Germinal center (tissue), 1 donor: ENCODE measurements at regions not wholly inside any gene's neighbourhood (a gene's known extent, or its start where the extent isn't known, plus 50 kb on each side); places are given as distances from the start of the nearest gene placed in this dataset.
"Not testable (repeated sequence)": the region's sequence is repeated elsewhere in the genome, so short reads cannot be mapped to it uniquely, and the experiment has no call there.

Experiments used
- DNase-seq: peaks from one replicate; pipeline ENCODE4 v3.0.0; 2012; ENCODE audit warnings: mixed read lengths, low spot score

GRCh38 chr2:132318481-132318880 is 98.1 kb upstream of the GPR39 start:
- DNase-seq = not testable (repeated sequence)

DNA sequence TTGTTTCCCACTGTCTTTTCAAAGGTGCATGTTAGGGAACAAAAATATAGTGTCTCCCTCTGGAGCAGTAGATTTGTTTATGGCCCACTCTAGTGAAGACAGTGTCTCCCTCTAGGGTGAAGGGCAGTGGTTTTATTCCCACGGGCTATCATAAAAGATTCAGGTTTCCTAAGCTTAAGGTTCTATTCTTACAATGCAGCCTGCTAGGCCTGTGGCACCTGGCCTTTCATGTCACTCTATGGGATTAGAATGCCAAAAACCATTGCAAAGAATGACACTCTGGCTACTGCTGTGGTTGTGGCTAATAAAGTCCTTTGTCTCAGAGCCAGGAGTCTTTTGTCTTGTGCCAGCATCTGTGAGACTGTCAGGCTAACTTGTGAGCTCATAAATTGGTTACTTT is 92.6 kb upstream of the GPR39 start:
- DNase-seq = not testable (repeated sequence)

- DNase-seq = not testable (repeated sequence)
Measured at GRCh38 chr2:132332345-132333033, 84.1 kb upstream of the GPR39 start.

DNA sequence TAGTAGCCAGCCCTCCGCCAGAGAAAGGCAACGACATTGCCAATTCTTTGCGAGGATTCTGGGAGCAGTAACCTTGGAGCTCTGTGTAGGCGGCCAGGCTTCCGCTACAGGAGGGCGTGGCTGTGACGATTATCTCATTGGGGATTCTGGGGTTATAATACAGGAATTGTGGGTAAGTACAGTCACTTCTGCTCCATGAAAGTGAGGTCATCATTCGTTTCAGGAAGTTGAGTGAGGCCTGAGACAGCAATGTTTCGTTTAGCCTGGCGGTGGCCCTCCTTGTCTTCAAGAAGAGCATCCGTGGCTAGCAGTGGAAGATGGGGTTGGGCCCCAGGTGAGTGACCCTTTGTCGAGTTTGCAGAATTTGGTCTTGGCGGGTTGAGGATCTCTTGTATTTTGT is 79.5 kb upstream of the GPR39 start:
- not testable (repeated sequence) for DNase-seq

GRCh38 chr2:132337844-132338243 is 78.8 kb upstream of the GPR39 start:
- not testable (repeated sequence) for DNase-seq

DNA sequence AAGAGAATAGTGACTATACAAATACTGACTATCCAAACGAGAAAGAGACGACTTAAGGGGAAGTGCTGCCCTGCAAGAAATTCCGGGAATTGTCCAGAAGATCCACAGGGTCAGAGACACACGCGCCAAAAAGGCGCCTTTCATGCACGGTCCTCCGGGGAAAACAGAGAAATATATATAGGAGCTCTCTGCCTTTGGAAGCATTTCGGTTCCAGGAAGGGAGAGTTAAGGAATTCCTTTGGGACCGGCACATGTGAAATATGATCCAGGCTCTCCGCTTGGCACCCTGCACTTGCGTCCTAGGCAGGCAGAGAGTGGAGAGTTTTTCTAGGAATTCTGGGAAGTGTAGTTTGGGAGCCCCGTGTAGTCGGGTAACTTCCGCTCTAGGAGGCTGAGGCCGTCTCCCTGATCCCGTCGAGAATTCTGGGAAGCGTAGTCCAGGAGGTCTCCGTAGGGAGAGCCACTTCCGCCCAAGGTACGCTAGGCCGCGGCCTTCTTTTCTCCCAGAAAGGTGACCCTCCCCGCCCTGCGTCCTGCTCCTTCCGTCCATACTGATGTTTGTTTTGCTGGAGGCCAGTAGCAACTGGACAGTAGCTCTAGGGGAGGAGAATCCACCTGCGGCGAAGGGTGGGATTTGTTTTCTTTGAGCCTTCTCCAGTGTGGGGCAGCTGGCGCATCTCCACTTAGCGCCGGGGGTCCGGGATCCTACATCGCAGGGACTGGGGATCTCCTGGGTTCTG is 69.4 kb upstream of the GPR39 start:
- DNase-seq = not testable (repeated sequence)

DNA sequence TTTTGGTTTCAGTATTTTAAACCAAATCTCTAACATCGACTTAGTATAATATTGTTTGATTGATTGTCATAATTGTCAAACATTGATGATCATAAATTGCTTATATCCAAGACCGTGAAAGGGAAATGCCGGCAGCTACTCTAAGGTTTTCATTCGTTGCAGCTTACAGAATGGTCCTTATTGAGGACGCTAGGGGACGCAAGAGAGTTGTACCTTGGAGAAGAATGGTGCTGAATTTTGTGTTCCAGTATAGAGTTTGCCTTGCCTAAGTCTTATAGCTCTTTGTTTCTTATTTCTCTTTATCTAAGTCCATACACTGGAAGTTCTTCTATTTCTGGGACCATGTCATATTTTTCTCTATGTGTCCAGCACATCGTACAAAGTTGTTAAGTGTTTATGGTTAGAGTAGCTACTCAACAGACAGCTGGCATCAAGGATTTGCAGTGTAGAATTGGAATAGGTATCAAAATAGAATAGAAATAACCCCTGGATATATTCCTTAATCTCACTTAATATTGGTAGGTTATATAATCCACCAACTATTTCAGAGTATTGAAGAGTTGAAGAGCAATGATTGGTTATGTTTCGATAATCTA is 67.4 kb upstream of the GPR39 start:
- not testable (repeated sequence) for DNase-seq

GRCh38 chr2:132351668-132352067 is 64.9 kb upstream of the GPR39 start:
- not testable (repeated sequence) for DNase-seq

DNA sequence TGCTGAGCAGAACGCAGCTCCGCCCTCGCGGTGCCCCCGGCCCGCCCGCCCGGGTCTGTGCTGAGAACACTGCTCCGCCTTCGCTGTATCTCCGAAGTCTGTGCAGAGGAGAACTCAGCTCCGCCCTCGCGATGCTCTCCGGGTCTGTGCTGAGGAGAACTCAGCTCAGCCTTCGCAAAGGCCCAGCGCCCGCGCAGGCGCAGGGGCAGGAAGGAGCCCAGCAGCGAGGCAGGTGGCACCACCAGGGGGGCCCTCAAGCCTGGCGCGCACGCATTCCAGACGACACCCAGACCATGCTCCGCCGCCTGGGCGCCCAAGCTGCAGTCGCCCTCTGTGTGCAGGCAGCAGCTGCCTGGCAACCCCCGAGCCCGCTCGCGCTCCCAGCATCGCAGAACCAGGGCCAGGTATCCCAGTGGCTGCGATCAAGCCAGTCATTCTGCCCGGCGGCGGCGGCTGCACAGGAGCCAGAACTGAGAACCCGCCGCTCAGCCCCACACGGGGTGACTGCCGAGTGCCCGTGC is 64.1 kb upstream of the GPR39 start:
- DNase-seq = peak; percentile 18

- not testable (repeated sequence) for DNase-seq
Measured at GRCh38 chr2:132353380-132353779, 63.2 kb upstream of the GPR39 start.

DNA sequence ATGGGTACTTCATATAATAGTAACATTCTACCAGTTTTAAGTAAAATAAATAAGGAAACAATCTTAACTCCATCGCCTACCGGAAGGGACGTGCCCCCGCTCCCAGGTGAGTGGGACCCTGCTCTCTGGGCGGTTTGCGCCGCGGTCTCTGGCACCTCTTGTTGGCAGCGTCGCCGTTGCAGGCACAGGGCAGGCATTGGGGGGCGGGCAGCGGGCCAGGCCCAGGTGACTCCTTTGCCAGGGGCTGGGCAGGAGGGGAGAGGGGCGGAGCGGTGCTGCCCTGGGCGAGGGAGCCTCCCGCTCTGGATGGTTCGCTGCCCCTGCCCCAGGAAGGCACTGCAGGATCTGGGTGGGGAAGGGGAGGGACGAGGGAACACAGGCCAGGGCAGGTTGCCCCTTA is 55.6 kb upstream of the GPR39 start:
- DNase-seq = not testable (repeated sequence)

DNA sequence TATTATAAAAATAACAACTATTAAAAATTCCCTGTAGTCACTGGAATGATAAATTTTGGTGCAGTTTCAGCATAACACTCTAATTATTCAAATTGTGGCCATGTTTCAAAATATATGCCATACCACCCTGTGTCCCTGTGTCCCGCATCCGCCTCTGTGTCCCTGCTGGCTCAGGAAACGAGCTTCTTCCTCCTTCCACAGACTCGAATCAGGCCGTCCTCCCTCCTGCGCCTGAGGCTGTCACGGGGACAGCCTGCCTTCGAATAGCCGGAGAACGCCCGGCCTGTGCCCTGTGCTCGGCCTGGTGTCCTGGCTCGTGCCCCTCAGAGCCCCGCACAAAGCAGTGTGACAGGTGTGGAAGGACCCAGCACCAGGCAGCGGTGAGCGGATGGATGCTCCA is 55.1 kb upstream of the GPR39 start:
- not testable (repeated sequence) for DNase-seq

- DNase-seq = not testable (repeated sequence)
Measured at GRCh38 chr2:132363352-132363751, 53.3 kb upstream of the GPR39 start.

GRCh38 chr2:132365963-132366362 is 50.6 kb upstream of the GPR39 start:
- DNase-seq = not testable (repeated sequence)

DNA sequence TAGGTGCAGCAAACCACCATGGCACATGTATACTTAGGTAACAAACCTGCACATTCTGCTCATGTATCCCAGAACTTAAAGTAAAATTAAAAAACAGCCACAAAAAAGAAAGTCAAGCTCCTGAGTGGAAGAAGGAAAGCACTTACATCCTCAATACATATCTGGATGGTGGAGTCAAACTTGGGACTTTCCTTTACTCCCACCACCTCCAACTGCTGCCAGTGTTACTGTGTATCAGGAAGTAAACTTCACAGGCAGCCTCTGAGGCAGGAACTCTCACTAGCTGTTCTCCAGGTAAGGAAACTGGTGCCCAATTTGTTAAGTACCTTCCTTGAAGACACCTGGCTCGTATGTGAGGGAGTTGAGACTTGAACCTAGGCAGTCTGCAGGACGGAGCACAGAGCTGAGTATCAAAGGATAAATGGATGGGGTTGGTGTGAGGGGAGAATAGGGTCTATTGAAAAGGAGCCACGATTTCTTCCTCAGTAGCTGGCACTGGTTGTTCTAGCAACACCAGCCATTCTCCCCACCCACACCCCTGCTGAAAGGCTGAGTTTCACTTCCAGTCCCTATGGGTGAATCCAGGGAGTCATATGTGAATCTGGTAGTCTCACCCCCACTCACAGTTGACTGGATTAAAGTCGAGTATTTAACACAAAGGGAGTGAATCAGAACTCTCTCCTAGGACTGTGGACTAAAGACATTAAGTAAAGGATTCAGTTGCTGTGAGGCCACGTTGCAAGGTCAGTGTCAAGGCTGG is 50.0 kb upstream of the GPR39 start:
- DNase-seq = no peak
